ENCODE measurements at regions not wholly inside any gene's neighbourhood (a gene's known extent, or its start where the extent isn't known, plus 50 kb on each side); places are given as distances from the start of the nearest gene placed in this dataset.

DNA sequence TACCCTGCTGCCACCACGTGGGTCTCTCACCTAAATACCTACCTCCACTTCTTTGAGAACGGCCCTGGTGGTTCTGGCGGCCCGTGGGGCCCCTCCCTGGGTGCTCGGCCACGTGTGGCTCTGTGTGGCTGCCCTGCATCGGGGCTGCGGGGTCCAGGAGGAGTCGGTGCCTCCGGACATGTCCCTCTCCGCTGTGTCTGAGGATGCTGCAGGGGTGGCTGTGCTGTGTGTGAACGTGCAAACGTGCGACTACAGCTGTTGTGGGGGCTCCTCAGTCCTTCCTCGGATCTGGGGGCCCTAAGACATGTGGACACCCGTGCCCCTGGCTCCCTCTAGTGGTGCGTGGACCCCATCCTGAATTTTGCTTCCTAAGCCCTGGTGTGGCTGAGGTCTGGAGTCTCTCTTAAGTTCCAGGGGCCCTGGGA is 691.8 kb downstream of the QKI start:
- Histone ChIP-seq H3K27me3 (ENCODE audit: control insufficient read depth in 1 of 2, insufficient read depth in 2 of 2, low read length in 2 of 2) (no peaks in the 10 kb centered on the region), H3K4me3 (ENCODE audit: low read length in 2 of 2) (no peak overlapping the region), H3K4me1 (ENCODE audit: control insufficient read depth, insufficient read depth, low read length) (no peaks in the 10 kb centered on the region), H3K9ac (ENCODE audit: low read length in 2 of 2) (no peak overlapping the region), H3K36me3 (ENCODE audit: control insufficient read depth in 2 of 2, insufficient read depth in 2 of 2, low read length in 2 of 2) (no peaks in the 10 kb centered on the region), H3K27ac (ENCODE audit: low read length) (no peak overlapping the region), H3K9me3 (ENCODE audit: control insufficient read depth in 2 of 2, low read length in 2 of 2) (no peaks in the 10 kb centered on the region)

DNA sequence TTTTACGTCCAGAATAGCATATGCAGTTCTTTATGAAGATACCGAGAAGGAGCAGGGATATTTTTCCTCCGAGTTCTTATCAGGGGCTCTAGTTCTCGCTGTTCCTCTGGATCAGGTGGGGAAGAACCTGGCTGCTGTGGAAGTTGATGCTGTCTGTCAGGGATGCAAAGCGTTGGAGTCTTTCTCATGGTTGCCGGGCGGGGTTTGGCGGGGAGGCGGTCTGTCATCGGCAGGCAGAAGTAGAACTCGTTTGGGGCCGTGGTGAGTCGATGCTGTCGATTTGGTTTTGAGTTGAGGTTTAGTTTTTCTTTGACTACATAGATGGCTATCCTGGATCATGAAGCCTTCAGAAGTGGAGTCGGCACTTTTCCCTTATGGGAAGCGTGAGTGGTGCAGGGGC is 691.2 kb downstream of the QKI start:
- no peaks in the 10 kb centered on the region for H3K27me3 ChIP-seq (ENCODE audit: control insufficient read depth in 1 of 2, insufficient read depth in 2 of 2, low read length in 2 of 2)
- H3K4me3 ChIP-seq (ENCODE audit: low read length in 2 of 2): no peak overlapping the region
- H3K4me1 ChIP-seq (ENCODE audit: control insufficient read depth, insufficient read depth, low read length): no peaks in the 10 kb centered on the region
- no peak overlapping the region for H3K27ac ChIP-seq (ENCODE audit: low read length)
- H3K9ac ChIP-seq (ENCODE audit: low read length in 2 of 2): no peak overlapping the region
- no peaks in the 10 kb centered on the region for H3K36me3 ChIP-seq (ENCODE audit: control insufficient read depth in 2 of 2, insufficient read depth in 2 of 2, low read length in 2 of 2)
- no peaks in the 10 kb centered on the region for H3K9me3 ChIP-seq (ENCODE audit: control insufficient read depth in 2 of 2, low read length in 2 of 2)

DNA sequence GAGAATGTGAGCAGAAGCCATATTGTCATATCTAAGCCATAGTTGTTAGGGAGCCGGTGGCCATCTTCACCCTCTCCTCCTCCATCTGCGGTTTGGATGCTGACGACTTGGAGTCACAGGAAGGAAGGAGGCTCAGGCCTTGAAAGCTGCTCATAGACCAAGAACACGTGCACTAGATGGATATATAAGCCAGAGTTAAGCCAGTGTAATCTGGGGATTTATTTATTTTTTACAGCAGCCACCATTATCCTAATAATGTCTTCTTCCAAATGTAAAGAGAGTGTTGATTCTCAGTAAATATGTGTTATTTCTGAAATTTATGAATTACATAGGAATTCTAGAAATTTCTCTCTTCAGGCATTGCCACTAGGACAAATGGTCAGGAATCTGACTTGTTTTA is 689.9 kb downstream of the QKI start:
- H3K4me1 ChIP-seq (ENCODE audit: control insufficient read depth, insufficient read depth, low read length): no peaks in the 10 kb centered on the region
- H3K4me3 ChIP-seq (ENCODE audit: low read length in 2 of 2): no peak overlapping the region
- H3K27ac ChIP-seq (ENCODE audit: low read length): no peak overlapping the region
- no peaks in the 10 kb centered on the region for H3K27me3 ChIP-seq (ENCODE audit: control insufficient read depth in 1 of 2, insufficient read depth in 2 of 2, low read length in 2 of 2)
- no peaks in the 10 kb centered on the region for H3K36me3 ChIP-seq (ENCODE audit: control insufficient read depth in 2 of 2, insufficient read depth in 2 of 2, low read length in 2 of 2)
- no peaks in the 10 kb centered on the region for H3K9me3 ChIP-seq (ENCODE audit: control insufficient read depth in 2 of 2, low read length in 2 of 2)
- no peak overlapping the region for H3K9ac ChIP-seq (ENCODE audit: low read length in 2 of 2)

DNA sequence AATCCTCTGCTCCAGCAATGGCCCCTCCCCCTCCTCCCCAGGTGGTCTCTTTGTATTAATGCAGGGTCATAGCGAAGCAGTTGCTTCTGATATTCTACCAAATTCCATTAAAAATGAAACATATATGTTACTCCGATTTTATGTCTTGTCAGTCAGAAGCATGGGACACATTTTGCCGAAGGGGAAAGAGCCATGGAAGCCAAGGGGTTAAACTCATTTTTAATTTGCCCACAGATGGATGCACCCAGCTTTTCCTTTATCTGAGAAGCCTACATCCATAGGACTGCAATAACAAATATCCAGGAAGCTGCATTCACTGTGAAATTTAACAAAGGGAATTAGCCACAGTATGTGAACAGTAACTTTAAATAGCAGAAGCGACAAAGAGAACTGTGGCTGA is 688.2 kb downstream of the QKI start:
- Histone ChIP-seq H3K36me3 (ENCODE audit: control insufficient read depth in 2 of 2, insufficient read depth in 2 of 2, low read length in 2 of 2) (no peaks in the 10 kb centered on the region), H3K9ac (ENCODE audit: low read length in 2 of 2) (no peak overlapping the region), H3K9me3 (ENCODE audit: control insufficient read depth in 2 of 2, low read length in 2 of 2) (no peaks in the 10 kb centered on the region), H3K4me3 (ENCODE audit: low read length in 2 of 2) (no peak overlapping the region), H3K4me1 (ENCODE audit: control insufficient read depth, insufficient read depth, low read length) (no peaks in the 10 kb centered on the region), H3K27me3 (ENCODE audit: control insufficient read depth in 1 of 2, insufficient read depth in 2 of 2, low read length in 2 of 2) (no peaks in the 10 kb centered on the region), H3K27ac (ENCODE audit: low read length) (no peak overlapping the region)

DNA sequence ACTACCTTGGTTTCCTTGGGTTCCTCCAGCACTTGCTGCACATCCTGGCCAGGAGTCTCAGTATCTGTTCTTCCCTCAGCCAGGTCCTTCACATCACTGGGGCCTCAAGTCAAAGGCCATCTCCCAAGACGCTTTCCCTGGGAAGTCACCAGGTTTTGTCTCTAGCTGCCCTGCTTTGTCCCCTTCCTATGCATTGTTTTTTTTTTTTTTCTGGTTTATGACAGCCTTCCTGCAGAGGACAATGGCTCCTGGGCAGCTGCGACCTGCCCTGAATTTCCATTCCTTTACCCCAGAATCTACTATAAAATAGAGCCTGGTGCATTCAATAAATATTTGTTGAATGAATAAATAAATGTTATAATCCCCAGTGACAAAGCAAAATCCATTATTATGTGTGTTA is 687.3 kb downstream of the QKI start:
- Histone ChIP-seq H3K4me1 (ENCODE audit: control insufficient read depth, insufficient read depth, low read length) (no peaks in the 10 kb centered on the region), H3K4me3 (ENCODE audit: low read length in 2 of 2) (no peak overlapping the region), H3K36me3 (ENCODE audit: control insufficient read depth in 2 of 2, insufficient read depth in 2 of 2, low read length in 2 of 2) (no peaks in the 10 kb centered on the region), H3K9me3 (ENCODE audit: control insufficient read depth in 2 of 2, low read length in 2 of 2) (no peaks in the 10 kb centered on the region), H3K27me3 (ENCODE audit: control insufficient read depth in 1 of 2, insufficient read depth in 2 of 2, low read length in 2 of 2) (no peaks in the 10 kb centered on the region), H3K27ac (ENCODE audit: low read length) (no peak overlapping the region), H3K9ac (ENCODE audit: low read length in 2 of 2) (no peak overlapping the region)

DNA sequence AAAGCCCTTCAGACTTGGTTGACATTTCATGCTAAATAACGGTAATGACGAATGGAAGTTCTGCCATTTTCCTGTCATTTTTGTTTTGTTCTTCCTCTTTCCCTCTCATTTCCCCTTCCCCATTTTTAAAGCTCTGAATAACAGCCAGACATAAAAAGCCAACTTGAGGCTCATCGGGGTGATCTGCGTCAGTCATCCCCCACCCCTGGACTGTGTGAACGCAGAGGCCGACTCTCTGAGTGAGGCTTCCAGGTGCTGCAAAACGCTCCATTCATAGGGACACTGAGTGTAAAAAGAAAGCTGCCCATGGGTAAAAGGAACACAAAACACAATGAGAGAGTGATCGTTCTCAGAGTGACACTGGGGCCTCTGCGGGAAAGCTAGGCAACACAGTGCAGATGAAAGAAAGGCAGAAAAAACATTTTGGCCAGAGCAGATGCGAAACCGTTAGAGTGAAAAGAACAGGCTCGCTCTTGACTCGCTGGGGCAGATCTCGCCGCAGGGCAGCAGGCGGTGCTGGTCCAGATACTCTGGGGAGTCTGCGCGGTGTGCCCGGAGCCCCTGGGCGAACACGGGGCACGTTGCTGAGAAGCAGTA is 684.8 kb downstream of the QKI start:
- no peak overlapping the region for H3K4me3 ChIP-seq (ENCODE audit: low read length in 2 of 2)
- H3K9me3 ChIP-seq (ENCODE audit: control insufficient read depth in 2 of 2, low read length in 2 of 2): no peaks in the 10 kb centered on the region
- no peaks in the 10 kb centered on the region for H3K4me1 ChIP-seq (ENCODE audit: control insufficient read depth, insufficient read depth, low read length)
- H3K9ac ChIP-seq (ENCODE audit: low read length in 2 of 2): no peak overlapping the region
- H3K36me3 ChIP-seq (ENCODE audit: control insufficient read depth in 2 of 2, insufficient read depth in 2 of 2, low read length in 2 of 2): no peaks in the 10 kb centered on the region
- H3K27me3 ChIP-seq (ENCODE audit: control insufficient read depth in 1 of 2, insufficient read depth in 2 of 2, low read length in 2 of 2): no peaks in the 10 kb centered on the region
- no peak overlapping the region for H3K27ac ChIP-seq (ENCODE audit: low read length)

DNA sequence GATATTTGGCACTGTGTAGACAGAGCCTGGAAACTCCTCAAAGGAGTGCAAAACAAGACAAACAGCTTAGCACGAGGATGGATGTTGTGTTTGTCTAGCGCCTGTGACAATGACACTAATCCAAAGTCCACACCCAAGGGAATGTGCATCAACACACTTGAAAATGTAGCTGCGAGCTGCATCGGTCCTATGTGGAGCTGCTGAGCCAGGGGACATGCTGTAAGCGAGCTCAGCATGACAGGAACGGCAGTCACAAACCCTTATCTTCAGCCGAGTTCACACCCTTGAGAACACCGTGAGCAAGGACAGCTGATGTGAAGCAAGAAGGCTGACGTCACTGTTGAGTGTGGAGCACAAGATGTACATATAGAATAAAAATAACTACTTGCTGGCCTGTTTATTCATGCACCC is 684.3 kb downstream of the QKI start:
- H3K4me1 ChIP-seq (ENCODE audit: control insufficient read depth, insufficient read depth, low read length): no peaks in the 10 kb centered on the region
- no peaks in the 10 kb centered on the region for H3K27me3 ChIP-seq (ENCODE audit: control insufficient read depth in 1 of 2, insufficient read depth in 2 of 2, low read length in 2 of 2)
- H3K9ac ChIP-seq (ENCODE audit: low read length in 2 of 2): no peak overlapping the region
- H3K9me3 ChIP-seq (ENCODE audit: control insufficient read depth in 2 of 2, low read length in 2 of 2): no peaks in the 10 kb centered on the region
- no peaks in the 10 kb centered on the region for H3K36me3 ChIP-seq (ENCODE audit: control insufficient read depth in 2 of 2, insufficient read depth in 2 of 2, low read length in 2 of 2)
- no peak overlapping the region for H3K27ac ChIP-seq (ENCODE audit: low read length)
- no peak overlapping the region for H3K4me3 ChIP-seq (ENCODE audit: low read length in 2 of 2)

DNA sequence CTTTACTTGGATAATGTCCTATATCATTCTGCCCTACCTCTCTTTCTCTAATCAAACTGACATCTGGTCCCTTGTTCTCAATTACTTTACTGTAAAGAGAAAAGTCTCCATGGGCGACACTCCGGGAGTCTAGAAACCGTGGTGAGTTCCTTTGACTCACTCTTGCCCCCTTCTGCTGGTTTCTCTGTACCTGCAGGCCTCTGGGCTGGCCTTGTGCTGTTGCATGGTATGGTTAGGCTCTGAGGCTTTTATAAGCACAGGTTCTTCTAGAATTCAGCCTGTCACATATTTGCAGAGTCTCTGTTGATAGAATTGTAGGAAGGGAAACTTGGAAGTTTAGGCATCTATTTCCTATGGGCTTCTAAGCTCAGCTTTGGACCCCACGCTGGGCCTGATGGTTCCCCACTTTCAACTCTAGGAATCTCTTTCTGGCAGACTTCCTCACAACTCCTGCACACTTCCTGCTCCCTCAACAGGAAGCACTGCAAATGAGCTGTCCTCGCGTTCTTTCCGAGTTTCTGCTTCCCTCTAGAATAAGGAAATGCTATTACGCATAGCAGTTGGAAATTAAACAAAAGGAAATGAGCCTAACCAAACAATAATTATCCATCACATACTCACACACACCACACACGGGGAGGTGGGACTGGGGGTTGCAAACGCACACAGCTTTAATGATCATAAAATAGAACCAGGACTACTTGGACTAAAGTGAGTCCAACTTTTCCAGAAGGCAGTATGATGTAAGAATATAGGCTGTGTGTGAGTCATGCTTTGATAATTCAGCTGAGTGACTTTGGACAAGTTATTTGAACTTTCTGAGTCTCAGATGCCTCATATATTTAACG is 683.3 kb downstream of the QKI start:
- Histone ChIP-seq H3K4me3 (ENCODE audit: low read length in 2 of 2) (no peak overlapping the region), H3K4me1 (ENCODE audit: control insufficient read depth, insufficient read depth, low read length) (no peaks in the 10 kb centered on the region)

DNA sequence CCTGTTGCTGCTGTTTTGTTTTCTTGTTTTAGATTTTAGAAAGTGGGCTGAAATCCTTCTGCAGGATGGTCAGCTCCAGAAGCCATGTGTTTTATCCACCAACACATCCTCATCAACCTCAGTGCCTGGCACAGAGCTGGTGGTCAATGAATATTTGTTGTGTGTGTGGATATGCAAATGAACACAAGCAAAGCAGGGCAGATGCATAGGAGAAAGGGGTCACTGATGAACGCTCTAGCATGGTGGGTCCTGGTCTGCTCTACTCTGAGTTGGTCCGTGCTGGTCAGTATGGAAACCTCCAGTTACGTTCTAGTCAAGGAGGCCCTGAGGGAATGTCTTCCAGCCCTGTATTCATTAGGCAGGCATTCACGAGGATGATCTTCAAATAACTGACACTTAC is 682.5 kb downstream of the QKI start:
- no peaks in the 10 kb centered on the region for H3K4me1 ChIP-seq (ENCODE audit: control insufficient read depth, insufficient read depth, low read length)
- no peak overlapping the region for H3K9ac ChIP-seq (ENCODE audit: low read length in 2 of 2)
- H3K4me3 ChIP-seq (ENCODE audit: low read length in 2 of 2): no peak overlapping the region
- no peaks in the 10 kb centered on the region for H3K9me3 ChIP-seq (ENCODE audit: control insufficient read depth in 2 of 2, low read length in 2 of 2)
- no peaks in the 10 kb centered on the region for H3K27me3 ChIP-seq (ENCODE audit: control insufficient read depth in 1 of 2, insufficient read depth in 2 of 2, low read length in 2 of 2)
- no peaks in the 10 kb centered on the region for H3K36me3 ChIP-seq (ENCODE audit: control insufficient read depth in 2 of 2, insufficient read depth in 2 of 2, low read length in 2 of 2)
- no peak overlapping the region for H3K27ac ChIP-seq (ENCODE audit: low read length)

More for the DNA sequence above, 683.3 kb downstream of the QKI start:
- H3K27ac ChIP-seq (ENCODE audit: low read length): no peak overlapping the region
- H3K9me3 ChIP-seq (ENCODE audit: control insufficient read depth in 2 of 2, low read length in 2 of 2): no peaks in the 10 kb centered on the region
- no peak overlapping the region for H3K9ac ChIP-seq (ENCODE audit: low read length in 2 of 2)
- H3K27me3 ChIP-seq (ENCODE audit: control insufficient read depth in 1 of 2, insufficient read depth in 2 of 2, low read length in 2 of 2): no peaks in the 10 kb centered on the region
- H3K36me3 ChIP-seq (ENCODE audit: control insufficient read depth in 2 of 2, insufficient read depth in 2 of 2, low read length in 2 of 2): no peaks in the 10 kb centered on the region

DNA sequence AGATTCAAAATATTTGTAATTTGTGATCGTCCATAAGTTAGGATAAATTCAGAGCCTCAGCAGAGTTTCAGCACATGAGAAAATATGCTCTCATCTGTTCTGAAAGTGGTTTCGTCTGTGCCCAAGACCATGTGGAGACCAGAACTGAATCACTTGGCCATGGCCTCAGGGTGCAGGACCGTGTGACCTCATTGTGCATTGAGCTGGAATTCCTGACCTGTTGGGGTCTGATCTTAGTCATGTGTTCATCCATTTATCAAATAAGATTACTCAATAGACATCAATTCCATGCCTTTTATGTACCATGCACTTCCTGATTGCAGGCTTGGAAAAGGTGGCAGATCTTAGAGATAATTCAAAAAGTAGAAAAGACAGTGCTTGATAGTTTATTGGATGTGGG is 680.5 kb downstream of the QKI start:
- no peaks in the 10 kb centered on the region for H3K36me3 ChIP-seq (ENCODE audit: control insufficient read depth in 2 of 2, insufficient read depth in 2 of 2, low read length in 2 of 2)
- H3K4me3 ChIP-seq (ENCODE audit: low read length in 2 of 2): no peak overlapping the region
- no peak overlapping the region for H3K27ac ChIP-seq (ENCODE audit: low read length)
- H3K4me1 ChIP-seq (ENCODE audit: control insufficient read depth, insufficient read depth, low read length): no peaks in the 10 kb centered on the region
- no peaks in the 10 kb centered on the region for H3K27me3 ChIP-seq (ENCODE audit: control insufficient read depth in 1 of 2, insufficient read depth in 2 of 2, low read length in 2 of 2)
- H3K9me3 ChIP-seq (ENCODE audit: control insufficient read depth in 2 of 2, low read length in 2 of 2): no peaks in the 10 kb centered on the region
- H3K9ac ChIP-seq (ENCODE audit: low read length in 2 of 2): no peak overlapping the region

DNA sequence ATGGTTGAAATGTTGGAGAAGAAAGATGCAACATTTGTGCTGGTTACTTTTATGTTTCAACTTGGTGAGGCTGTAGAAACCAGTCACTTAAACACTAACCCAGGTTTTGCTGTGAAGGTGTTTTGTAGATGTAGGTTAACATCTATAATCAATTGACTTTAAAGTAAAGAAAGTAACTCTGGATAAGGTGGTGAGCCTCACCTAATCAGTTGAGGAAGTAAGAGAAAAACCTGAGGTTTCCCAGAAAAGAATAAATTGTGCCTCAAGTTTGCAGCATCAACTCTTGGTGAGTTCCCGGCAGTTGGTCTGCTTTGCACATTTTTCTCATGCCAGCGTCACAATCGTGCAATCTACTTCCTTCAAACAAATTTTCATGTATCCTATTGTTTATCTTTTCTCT is 673.4 kb downstream of the QKI start:
- Histone ChIP-seq H3K27ac (ENCODE audit: low read length) (no peak overlapping the region), H3K4me3 (ENCODE audit: low read length in 2 of 2) (no peak overlapping the region), H3K27me3 (ENCODE audit: control insufficient read depth in 1 of 2, insufficient read depth in 2 of 2, low read length in 2 of 2) (no peaks in the 10 kb centered on the region), H3K4me1 (ENCODE audit: control insufficient read depth, insufficient read depth, low read length) (no peaks in the 10 kb centered on the region), H3K9me3 (ENCODE audit: control insufficient read depth in 2 of 2, low read length in 2 of 2) (no peaks in the 10 kb centered on the region), H3K36me3 (ENCODE audit: control insufficient read depth in 2 of 2, insufficient read depth in 2 of 2, low read length in 2 of 2) (no peaks in the 10 kb centered on the region), H3K9ac (ENCODE audit: low read length in 2 of 2) (no peak overlapping the region)

Data from stomach smooth muscle (tissue), 2 donors.